G401.6 (cell line): ENCODE measurements at regions not wholly inside any gene's neighbourhood (a gene's known extent, or its start where the extent isn't known, plus 50 kb on each side); places are given as distances from the start of the nearest gene placed in this dataset.
"Not testable (repeated sequence)": the region's sequence is repeated elsewhere in the genome, so short reads cannot be mapped to it uniquely, and the experiment has no call there.

Experiments used
- FAIRE-seq: peaks from 2 replicates; lab custom pipeline; 2012; peaks lifted over from hg19 to GRCh38; lab: Jason Lieb, UNC

- FAIRE-seq = no peak
These were observed 319.9 kb downstream of the TMEM121 start for GRCh38 chr14:105846312-105846711.

- FAIRE-seq = no peak
These were observed 321.0 kb downstream of the TMEM121 start for GRCh38 chr14:105847400-105847799.

- FAIRE-seq = no peak
These were observed 322.2 kb downstream of the TMEM121 start for GRCh38 chr14:105848570-105848969.

GRCh38 chr14:105849933-105850626 lies 323.7 kb downstream of the TMEM121 start:
- no peak for FAIRE-seq

GRCh38 chr14:105850853-105851581 lies 324.6 kb downstream of the TMEM121 start:
- FAIRE-seq = no peak

GRCh38 chr14:105851716-105852377 lies 325.5 kb downstream of the TMEM121 start:
- no peak for FAIRE-seq

- no peak for FAIRE-seq
These were observed 326.1 kb downstream of the TMEM121 start for GRCh38 chr14:105852378-105853088.

- FAIRE-seq = no peak
These were observed 326.9 kb downstream of the TMEM121 start for GRCh38 chr14:105853089-105853906.

GRCh38 chr14:105853907-105854599 lies 327.7 kb downstream of the TMEM121 start:
- no peak for FAIRE-seq

GRCh38 chr14:105854600-105855245 lies 328.3 kb downstream of the TMEM121 start:
- no peak for FAIRE-seq

GRCh38 chr14:105855246-105855892 lies 329.0 kb downstream of the TMEM121 start:
- no peak for FAIRE-seq

GRCh38 chr14:105855893-105856675 lies 329.7 kb downstream of the TMEM121 start:
- no peak for FAIRE-seq

GRCh38 chr14:105856676-105857219 lies 330.4 kb downstream of the TMEM121 start:
- FAIRE-seq = no peak

GRCh38 chr14:105857220-105857825 lies 330.9 kb downstream of the TMEM121 start:
- no peak for FAIRE-seq

- no peak for FAIRE-seq
These were observed 331.7 kb downstream of the TMEM121 start for GRCh38 chr14:105857826-105858675.

- FAIRE-seq = no peak
These were observed 332.3 kb downstream of the TMEM121 start for GRCh38 chr14:105858676-105859025.

- FAIRE-seq = not testable (repeated sequence)
These were observed 332.8 kb downstream of the TMEM121 start for GRCh38 chr14:105859073-105859716.
